GM13977 (cell line): ENCODE measurements at regions not wholly inside any gene's neighbourhood (a gene's known extent, or its start where the extent isn't known, plus 50 kb on each side); places are given as distances from the start of the nearest gene placed in this dataset.

ENCODE experiments used
- DNase-seq: peaks from one replicate; pipeline ENCODE4 v3.0.0; 2012; ENCODE audit warnings: low spot score
- CTCF ChIP-seq: IDR thresholded peaks from 2 replicates; pipeline ENCODE4 v1.5.1; 2012; ENCODE audit warnings: mild to moderate bottlenecking, control low read depth; ENCODE audit not compliant: insufficient read depth; ENCODE audit errors: extremely low read depth, missing control alignments
- in situ Hi-C: fragments of 300-500 bp; cut with MboI; formaldehyde crosslinking; loops from one replicate; pipeline ENCODE4 v1.12.0; 2022; ENCODE audit warnings: low sequenced_read_pairs, low pct_unique_long_range_greater_than_20kb, mixed read lengths, inconsistent platforms; ENCODE audit not compliant: unreplicated experiment

DNA sequence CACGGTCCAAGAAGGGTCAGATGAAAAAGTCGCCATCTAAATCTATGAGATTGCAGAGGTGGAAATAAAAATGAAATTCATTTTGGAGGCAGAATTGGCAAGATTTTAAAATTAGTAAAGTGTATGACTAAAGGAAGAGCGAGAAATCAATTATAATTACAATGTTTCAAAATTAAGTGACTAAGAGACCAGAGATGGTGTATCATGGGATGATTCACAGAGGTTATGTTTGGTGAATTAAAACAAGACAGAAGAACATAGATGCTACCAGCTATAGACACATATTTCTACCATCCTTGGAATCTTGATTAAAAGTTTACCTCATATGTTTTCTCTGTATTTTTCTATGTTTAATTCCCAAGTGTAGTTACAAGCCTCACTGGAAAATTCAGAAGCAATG is 308.9 kb upstream of the DNAJC19 start:
- TF ChIP-seq CTCF = no peak
- in situ Hi-C loops = no loop called here
- DNase-seq = no peak

GRCh38 chr3:181292984-181293383 is 303.4 kb upstream of the DNAJC19 start:
- DNase-seq = no peak
- TF ChIP-seq CTCF = no peak
- in situ Hi-C loops = no loop called here

DNA sequence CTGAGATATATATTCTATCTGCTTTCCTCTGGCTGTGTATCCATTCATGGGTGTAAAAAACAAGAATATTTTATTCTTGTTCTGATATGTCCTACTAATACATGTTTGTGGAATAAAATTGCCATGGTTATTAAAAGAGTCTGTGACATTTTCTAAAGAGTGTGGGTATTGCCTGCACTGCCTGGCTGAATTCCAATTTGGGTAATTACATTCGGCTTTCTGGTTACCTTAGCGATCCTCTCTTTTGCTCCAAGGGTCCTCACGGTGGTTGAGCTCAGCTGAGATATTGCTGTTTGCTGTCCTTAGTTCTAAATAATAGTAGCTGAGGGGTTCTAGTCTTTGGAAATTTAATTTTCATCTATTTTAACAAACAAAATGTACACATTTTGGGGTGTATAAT is 301.4 kb upstream of the DNAJC19 start:
- in situ Hi-C loops = no loop called here
- DNase-seq = no peak
- TF ChIP-seq CTCF = no peak

- no peak for DNase-seq
- no peak for TF ChIP-seq CTCF
- in situ Hi-C loops = no loop called here
These were observed 299.8 kb upstream of the DNAJC19 start for GRCh38 chr3:181289306-181289705.

DNA sequence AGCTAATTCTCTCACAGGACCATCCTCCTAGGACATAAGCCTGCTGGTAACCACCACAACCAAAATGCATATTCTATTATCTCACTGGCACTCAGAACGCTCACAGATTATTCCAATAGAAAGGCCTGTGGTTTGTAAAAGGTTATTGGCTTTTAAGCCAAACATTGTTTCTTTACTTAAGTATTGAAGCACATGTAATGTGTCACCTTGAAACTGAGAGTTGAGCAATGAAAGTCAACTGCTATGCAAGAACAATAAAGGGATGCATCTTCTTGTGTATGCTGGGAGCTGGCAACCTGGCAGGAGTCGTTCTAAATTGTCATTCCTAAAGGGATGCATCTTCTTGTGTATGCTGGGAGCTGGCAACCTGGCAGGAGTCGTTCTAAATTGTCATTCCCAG is 298.6 kb upstream of the DNAJC19 start:
- TF ChIP-seq CTCF = no peak
- DNase-seq = no peak
- in situ Hi-C loops = no loop called here

- in situ Hi-C loops = no loop called here
- TF ChIP-seq CTCF = no peak
- no peak for DNase-seq
These were observed 289.7 kb upstream of the DNAJC19 start for GRCh38 chr3:181279239-181279565.
